HCT116 (cell line): ENCODE measurements at regions not wholly inside any gene's neighbourhood (a gene's known extent, or its start where the extent isn't known, plus 50 kb on each side); places are given as distances from the start of the nearest gene placed in this dataset.

Source experiments
- ATAC-seq: fragments of 200-7000 bp; cut with Tn5 transposase; 2 replicates; pipeline ENCODE4 v1.9.1; 2020; ENCODE audit warnings: mild to moderate bottlenecking, moderate library complexity
- BruUV-seq: library from RNA; stranded (reverse); fragments of 400-500 nt; replicated peaks from 2 replicates; lab custom pipeline; 2021; lab: Mats Ljungman, UMichigan
- CTCF ChIA-PET: fragments of 300-600 bp; sonication (Branson Sonifier 250); formaldehyde crosslinking; loops from one replicate; lab custom pipeline; 2021; ENCODE audit warnings: antibody characterized with exemption; lab: Charles Lee
- POLR2A ChIA-PET: fragments of 300-600, 350-600 bp; sonication (Branson Sonifier 250); formaldehyde crosslinking; loops from one replicate; lab custom pipeline; 2021; ENCODE audit warnings: antibody characterized with exemption; lab: Charles Lee
- RAD21 ChIA-PET, 2 experiments: fragments of 300-600 bp; sonication (Branson Sonifier 250); formaldehyde crosslinking; loops; one replicate each; lab custom pipeline; 2023; ENCODE audit warnings: low total read pairs in 2 of 2; ENCODE audit not compliant: uncharacterized antibody in 2 of 2, unreplicated experiment in 2 of 2, low non-redundant PET in 1 of 2; lab: Charles Lee
- DNase-seq: peaks from one replicate; pipeline ENCODE4 v3.0.0-alpha.2; 2010; ENCODE audit warnings: low read depth, low spot score
- H2AFZ ChIP-seq: fragments of 200-600 bp; shearing (Covaris generic), sonication (generic); 2 replicates; pipeline ENCODE4 v1.6.1; 2017; ENCODE audit warnings: low read depth, mixed run types, mixed read lengths, antibody characterized with exemption, low read length; ENCODE audit not compliant: poor library complexity, severe bottlenecking
- H3K27ac ChIP-seq: 2 replicates; pipeline ENCODE4 v1.5.1; 2012; ENCODE audit warnings: low read depth, low read length
- H3K27me3 ChIP-seq: fragments of 200-600 bp; sonication (generic); 2 replicates; pipeline ENCODE4 v1.6.1; 2016; ENCODE audit warnings: mixed run types, low read length, mixed read lengths; ENCODE audit not compliant: insufficient read depth
- H3K36me3 ChIP-seq, 2 experiments: fragments of 200-500 bp in 1 of 2; fragments of 200-600 bp in 1 of 2; sonication (Bioruptor generic) in 1 of 2; sonication (generic) in 1 of 2; 2 replicates each; pipeline versions ENCODE4 v1.5.1 to v1.6.1; 2014 to 2016; ENCODE audit warnings: low read length in 2 of 2, inconsistent platforms in 1 of 2, mixed read lengths in 1 of 2, mixed run types in 1 of 2; ENCODE audit not compliant: insufficient read depth in 2 of 2, control insufficient read depth in 1 of 2
- H3K4me1 ChIP-seq, 2 experiments: fragments of 200-600 bp in 1 of 2; sonication (generic) in 1 of 2; 2 replicates each; pipeline versions ENCODE4 v1.5.1 to v1.6.1; 2012 to 2017; ENCODE audit warnings: low read length in 2 of 2, inconsistent platforms in 1 of 2, mild to moderate bottlenecking in 1 of 2, mixed read lengths in 1 of 2, mixed run types in 1 of 2, moderate library complexity in 1 of 2; ENCODE audit not compliant: insufficient read depth in 2 of 2, control insufficient read depth in 1 of 2
- H3K4me2 ChIP-seq: fragments of 200-600 bp; sonication (generic); 2 replicates; pipeline ENCODE4 v1.6.1; 2017; ENCODE audit warnings: mixed run types, low read length, mixed read lengths
- H3K4me3 ChIP-seq, 2 experiments: fragments of 200-600 bp in 1 of 2; sonication (generic) in 1 of 2; replicated peaks in 1 of 2; 2 replicates each; pipeline ENCODE4 v1.5.1; 2011 to 2016; ENCODE audit warnings: low read length in 2 of 2, control low read depth in 1 of 2, low read depth in 1 of 2, mild to moderate bottlenecking in 1 of 2, mixed read lengths in 1 of 2, mixed run types in 1 of 2
- H3K79me2 ChIP-seq: fragments of 200-600 bp; sonication (generic); 2 replicates; pipeline ENCODE4 v1.6.1; 2017; ENCODE audit warnings: mild to moderate bottlenecking, mixed run types, low read length, moderate library complexity, mixed read lengths; ENCODE audit not compliant: insufficient read depth
- H3K9ac ChIP-seq: fragments of 200-600 bp; sonication (generic); 2 replicates; pipeline ENCODE4 v1.6.1; 2016; ENCODE audit warnings: low read length, mixed read lengths
- H3K9me2 ChIP-seq: fragments of 200-600 bp; sonication (generic), shearing (Covaris generic); 2 replicates; pipeline ENCODE4 v1.6.1; 2017; ENCODE audit warnings: mixed run types, mild to moderate bottlenecking, moderate library complexity; ENCODE audit not compliant: insufficient read depth
- H3K9me3 ChIP-seq, 2 experiments: fragments of 200-500 bp in 1 of 2; fragments of 200-600 bp in 1 of 2; sonication (Bioruptor generic) in 1 of 2; sonication (generic) in 1 of 2; 2 replicates each; pipeline ENCODE4 v1.6.1; 2014 to 2017; ENCODE audit warnings: low read length in 2 of 2, mixed read lengths in 2 of 2, inconsistent platforms in 1 of 2, low read depth in 1 of 2, mild to moderate bottlenecking in 1 of 2, mixed run types in 1 of 2, moderate library complexity in 1 of 2; ENCODE audit not compliant: control insufficient read depth in 1 of 2, insufficient read depth in 1 of 2
- H4K20me1 ChIP-seq: fragments of 200-600 bp; sonication (generic), shearing (Covaris generic); 2 replicates; pipeline ENCODE4 v1.6.1; 2017; ENCODE audit warnings: mixed run types, mild to moderate bottlenecking, moderate library complexity; ENCODE audit not compliant: insufficient read depth
- EGR1 ChIP-seq: IDR thresholded peaks from 2 replicates; pipeline ENCODE4 v1.6.1; 2012; ENCODE audit warnings: low read depth
- ELF1 ChIP-seq: IDR thresholded peaks from 2 replicates; pipeline ENCODE4 v1.6.1; 2012; ENCODE audit warnings: low read depth, borderline replicate concordance
- EZH2 ChIP-seq: fragments of 200-600 bp; sonication (generic); IDR thresholded peaks from 2 replicates; pipeline ENCODE4 v1.6.1; 2017; ENCODE audit warnings: antibody characterized with exemption, mixed run types
- JUND ChIP-seq: IDR thresholded peaks from 2 replicates; pipeline ENCODE4 v1.6.1; 2012
- POLR2A ChIP-seq: IDR thresholded peaks from 2 replicates; pipeline ENCODE4 v1.7.0; 2011; ENCODE audit warnings: borderline replicate concordance; ENCODE audit not compliant: insufficient read depth, insufficient read length; ENCODE audit errors: extremely low read depth
- POLR2AphosphoS5 ChIP-seq: IDR thresholded peaks from 2 replicates; pipeline ENCODE4 v1.6.1; 2011; ENCODE audit warnings: mild to moderate bottlenecking, low read depth, low read length, moderate library complexity
- RAD21 ChIP-seq: IDR thresholded peaks from 2 replicates; pipeline ENCODE4 v1.6.1; 2012; ENCODE audit warnings: low read depth, mild to moderate bottlenecking
- SRF ChIP-seq: IDR thresholded peaks from 2 replicates; pipeline ENCODE4 v1.6.1; 2012; ENCODE audit warnings: low read depth
- TCF7L2 ChIP-seq: IDR thresholded peaks from 2 replicates; pipeline ENCODE4 v1.7.0; 2011; ENCODE audit warnings: borderline replicate concordance, inconsistent platforms; ENCODE audit not compliant: insufficient read depth, insufficient read length; ENCODE audit errors: extremely low read depth
- YY1 ChIP-seq: IDR thresholded peaks from 2 replicates; pipeline ENCODE4 v1.6.1; 2011; ENCODE audit warnings: low read length, low read depth, moderate library complexity, mild to moderate bottlenecking; ENCODE audit not compliant: insufficient replicate concordance; ENCODE audit errors: extremely low read depth
- ZFX ChIP-seq: fragments of 450-650 bp; IDR thresholded peaks from 2 replicates; pipeline ENCODE4 v1.6.1; 2017
- ZNF274 ChIP-seq: fragments of 200-500 bp; sonication (Bioruptor generic); IDR thresholded peaks from 2 replicates; pipeline ENCODE4 v1.6.1; 2014; ENCODE audit warnings: mild to moderate bottlenecking, low read depth, low read length, inconsistent platforms
- intact Hi-C: fragments of 100-400 bp; cut with micrococcal nuclease; formaldehyde crosslinking; loops from 2 replicates; pipeline ENCODE4 v1.10.0; 2022
- TF ChIP-seq, protein P1 (sequence below): IDR thresholded peaks from 2 replicates; pipeline ENCODE4 v1.6.1; 2011; ENCODE audit warnings: mild to moderate bottlenecking, low read length, moderate library complexity; ENCODE audit not compliant: insufficient replicate concordance; ENCODE audit errors: extremely low read depth
- TF ChIP-seq, protein P2 (sequence below), 3 experiments: fragments of 200-600 bp in 1 of 3; sonication (generic) in 1 of 3; IDR thresholded peaks in 2 of 3; conservative IDR thresholded peaks in 1 of 3; 2 replicates each; pipeline ENCODE4 v1.5.1; 2012 to 2017; ENCODE audit warnings: low read depth in 2 of 3, low read length in 2 of 3, antibody characterized with exemption in 1 of 3, borderline replicate concordance in 1 of 3, control low read depth in 1 of 3, mild to moderate bottlenecking in 1 of 3, mixed read lengths in 1 of 3, mixed run types in 1 of 3, moderate library complexity in 1 of 3; ENCODE audit not compliant: insufficient read depth in 1 of 3
- TF ChIP-seq, protein P3 (sequence below): IDR thresholded peaks from 2 replicates; pipeline ENCODE4 v1.6.1; 2012; ENCODE audit warnings: low read depth

DNA sequence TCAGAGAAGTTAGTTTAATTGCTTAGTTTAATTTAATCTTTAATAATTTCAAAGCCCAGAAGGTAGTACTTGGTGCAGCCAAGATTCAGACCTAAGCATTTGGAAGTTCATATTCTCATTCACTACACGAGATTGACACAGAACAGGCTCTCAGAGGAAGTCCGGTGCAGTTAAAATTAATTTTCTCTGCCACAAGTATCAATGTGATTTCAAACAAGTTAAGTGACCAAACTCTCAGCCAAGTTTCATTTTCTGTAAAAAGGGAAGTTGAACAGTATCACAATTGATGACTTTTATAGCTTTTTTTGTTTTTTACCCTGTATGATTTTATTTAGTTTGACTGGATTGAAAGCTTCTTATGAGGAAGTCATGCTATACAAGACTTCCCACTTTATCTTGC lies 1494.9 kb upstream of the LRRTM3 start:
- no TSS peak for BruUV-seq

DNA sequence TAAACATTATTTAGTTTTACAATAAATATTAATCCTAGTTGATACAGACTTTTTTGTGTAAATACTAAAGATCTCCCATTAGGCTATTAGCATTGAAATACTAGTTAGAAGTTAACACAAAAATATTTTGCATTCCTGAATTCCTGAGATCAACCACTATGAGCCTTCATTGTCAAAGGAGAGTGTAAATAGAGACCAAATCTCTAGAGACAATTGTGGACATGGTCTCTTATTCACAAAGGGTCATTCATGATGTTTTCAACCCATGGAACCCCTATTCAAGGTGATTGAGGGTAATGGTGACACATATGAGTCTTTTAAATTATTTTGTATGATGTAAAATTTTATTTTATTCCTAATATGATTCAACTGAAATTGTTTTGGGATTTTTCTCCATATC lies 1454.8 kb upstream of the LRRTM3 start:
- POLR2A ChIA-PET, result no interaction called here
- no peak overlapping the region for H3K4me3 ChIP-seq
- intact Hi-C loops, result no loop called here
- H3K4me2 ChIP-seq, result no peak overlapping the region
- no peaks in the 10 kb centered on the region for H3K9me2 ChIP-seq
- no peaks in the 10 kb centered on the region for H3K36me3 ChIP-seq
- H3K27me3 ChIP-seq, result no peaks in the 10 kb centered on the region
- H3K9me3 ChIP-seq, result no peaks in the 10 kb centered on the region
- H3K4me1 ChIP-seq, result no peaks in the 10 kb centered on the region
- H3K79me2 ChIP-seq, result no peaks in the 10 kb centered on the region
- no peak overlapping the region for H2AFZ ChIP-seq
- no peaks in the 10 kb centered on the region for H4K20me1 ChIP-seq
- RAD21 ChIA-PET, result no interaction called here
- no TSS peak for BruUV-seq
- no peak for ATAC-seq
- no peak for DNase-seq
- no peak overlapping the region for H3K9ac ChIP-seq
- no peak overlapping the region for H3K27ac ChIP-seq
- CTCF ChIA-PET, result no interaction called here
- no peak for TF ChIP-seq ELF1
- no peak for TF ChIP-seq EGR1
- no peak for TF ChIP-seq JUND
- TF ChIP-seq, protein P1, sequence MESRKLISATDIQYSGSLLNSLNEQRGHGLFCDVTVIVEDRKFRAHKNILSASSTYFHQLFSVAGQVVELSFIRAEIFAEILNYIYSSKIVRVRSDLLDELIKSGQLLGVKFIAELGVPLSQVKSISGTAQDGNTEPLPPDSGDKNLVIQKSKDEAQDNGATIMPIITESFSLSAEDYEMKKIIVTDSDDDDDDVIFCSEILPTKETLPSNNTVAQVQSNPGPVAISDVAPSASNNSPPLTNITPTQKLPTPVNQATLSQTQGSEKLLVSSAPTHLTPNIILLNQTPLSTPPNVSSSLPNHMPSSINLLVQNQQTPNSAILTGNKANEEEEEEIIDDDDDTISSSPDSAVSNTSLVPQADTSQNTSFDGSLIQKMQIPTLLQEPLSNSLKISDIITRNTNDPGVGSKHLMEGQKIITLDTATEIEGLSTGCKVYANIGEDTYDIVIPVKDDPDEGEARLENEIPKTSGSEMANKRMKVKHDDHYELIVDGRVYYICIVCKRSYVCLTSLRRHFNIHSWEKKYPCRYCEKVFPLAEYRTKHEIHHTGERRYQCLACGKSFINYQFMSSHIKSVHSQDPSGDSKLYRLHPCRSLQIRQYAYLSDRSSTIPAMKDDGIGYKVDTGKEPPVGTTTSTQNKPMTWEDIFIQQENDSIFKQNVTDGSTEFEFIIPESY, result no peak
- no peak for TF ChIP-seq TCF7L2
- TF ChIP-seq EZH2, result no peak
- TF ChIP-seq, protein P2, sequence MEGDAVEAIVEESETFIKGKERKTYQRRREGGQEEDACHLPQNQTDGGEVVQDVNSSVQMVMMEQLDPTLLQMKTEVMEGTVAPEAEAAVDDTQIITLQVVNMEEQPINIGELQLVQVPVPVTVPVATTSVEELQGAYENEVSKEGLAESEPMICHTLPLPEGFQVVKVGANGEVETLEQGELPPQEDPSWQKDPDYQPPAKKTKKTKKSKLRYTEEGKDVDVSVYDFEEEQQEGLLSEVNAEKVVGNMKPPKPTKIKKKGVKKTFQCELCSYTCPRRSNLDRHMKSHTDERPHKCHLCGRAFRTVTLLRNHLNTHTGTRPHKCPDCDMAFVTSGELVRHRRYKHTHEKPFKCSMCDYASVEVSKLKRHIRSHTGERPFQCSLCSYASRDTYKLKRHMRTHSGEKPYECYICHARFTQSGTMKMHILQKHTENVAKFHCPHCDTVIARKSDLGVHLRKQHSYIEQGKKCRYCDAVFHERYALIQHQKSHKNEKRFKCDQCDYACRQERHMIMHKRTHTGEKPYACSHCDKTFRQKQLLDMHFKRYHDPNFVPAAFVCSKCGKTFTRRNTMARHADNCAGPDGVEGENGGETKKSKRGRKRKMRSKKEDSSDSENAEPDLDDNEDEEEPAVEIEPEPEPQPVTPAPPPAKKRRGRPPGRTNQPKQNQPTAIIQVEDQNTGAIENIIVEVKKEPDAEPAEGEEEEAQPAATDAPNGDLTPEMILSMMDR (IDR thresholded peaks at IDR 0.05 in 2 of 3, conservative IDR thresholded peaks at IDR 0.05 in 1 of 3; ENCODE audit: borderline replicate concordance in 1 of 3, insufficient read depth in 1 of 3, low read depth in 2 of 3, low read length in 2 of 3), result no peak
- TF ChIP-seq, protein P3, sequence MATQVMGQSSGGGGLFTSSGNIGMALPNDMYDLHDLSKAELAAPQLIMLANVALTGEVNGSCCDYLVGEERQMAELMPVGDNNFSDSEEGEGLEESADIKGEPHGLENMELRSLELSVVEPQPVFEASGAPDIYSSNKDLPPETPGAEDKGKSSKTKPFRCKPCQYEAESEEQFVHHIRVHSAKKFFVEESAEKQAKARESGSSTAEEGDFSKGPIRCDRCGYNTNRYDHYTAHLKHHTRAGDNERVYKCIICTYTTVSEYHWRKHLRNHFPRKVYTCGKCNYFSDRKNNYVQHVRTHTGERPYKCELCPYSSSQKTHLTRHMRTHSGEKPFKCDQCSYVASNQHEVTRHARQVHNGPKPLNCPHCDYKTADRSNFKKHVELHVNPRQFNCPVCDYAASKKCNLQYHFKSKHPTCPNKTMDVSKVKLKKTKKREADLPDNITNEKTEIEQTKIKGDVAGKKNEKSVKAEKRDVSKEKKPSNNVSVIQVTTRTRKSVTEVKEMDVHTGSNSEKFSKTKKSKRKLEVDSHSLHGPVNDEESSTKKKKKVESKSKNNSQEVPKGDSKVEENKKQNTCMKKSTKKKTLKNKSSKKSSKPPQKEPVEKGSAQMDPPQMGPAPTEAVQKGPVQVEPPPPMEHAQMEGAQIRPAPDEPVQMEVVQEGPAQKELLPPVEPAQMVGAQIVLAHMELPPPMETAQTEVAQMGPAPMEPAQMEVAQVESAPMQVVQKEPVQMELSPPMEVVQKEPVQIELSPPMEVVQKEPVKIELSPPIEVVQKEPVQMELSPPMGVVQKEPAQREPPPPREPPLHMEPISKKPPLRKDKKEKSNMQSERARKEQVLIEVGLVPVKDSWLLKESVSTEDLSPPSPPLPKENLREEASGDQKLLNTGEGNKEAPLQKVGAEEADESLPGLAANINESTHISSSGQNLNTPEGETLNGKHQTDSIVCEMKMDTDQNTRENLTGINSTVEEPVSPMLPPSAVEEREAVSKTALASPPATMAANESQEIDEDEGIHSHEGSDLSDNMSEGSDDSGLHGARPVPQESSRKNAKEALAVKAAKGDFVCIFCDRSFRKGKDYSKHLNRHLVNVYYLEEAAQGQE, result no peak
- TF ChIP-seq ZNF274, result no peak
- no peak for TF ChIP-seq POLR2A
- TF ChIP-seq RAD21, result no peak

More for the DNA sequence above, 1494.9 kb upstream of the LRRTM3 start:
- Histone ChIP-seq H3K9me3 (no peaks in the 10 kb centered on the region), H4K20me1 (no peaks in the 10 kb centered on the region), H3K9ac (no peak overlapping the region), H3K4me1 (no peaks in the 10 kb centered on the region), H3K9me2 (no peaks in the 10 kb centered on the region), H2AFZ (no peak overlapping the region), H3K36me3 (no peaks in the 10 kb centered on the region), H3K27me3 (no peaks in the 10 kb centered on the region), H3K79me2 (no peaks in the 10 kb centered on the region), H3K4me3 (no peak overlapping the region), H3K4me2 (no peak overlapping the region), H3K27ac (no peak overlapping the region)
- ChIA-PET RAD21 (no interaction called here), CTCF (no interaction called here), POLR2A (no interaction called here)
- ATAC-seq (no peak), DNase-seq (no peak)
- no peak for TF ChIP-seq JUND
- TF ChIP-seq POLR2AphosphoS5, result no peak
- no peak for TF ChIP-seq SRF
- TF ChIP-seq YY1, result no peak
- no peak for TF ChIP-seq ZFX
- no peak for TF ChIP-seq EZH2
- intact Hi-C loops, result no loop called here
